NCI-H1417 treated with DMSO at 0.1 percent for 48 hours (cell line): ENCODE measurements at regions not wholly inside any gene's neighbourhood (a gene's known extent, or its start where the extent isn't known, plus 50 kb on each side); places are given as distances from the start of the nearest gene placed in this dataset.
A peak's percentile ranks its signal among the peaks of the same experiment; 100 is the strongest.
"Not testable (repeated sequence)": the region's sequence is repeated elsewhere in the genome, so short reads cannot be mapped to it uniquely, and the experiment has no call there.

Experiments used
- DNase-seq: peaks from one replicate; lab custom pipeline; 2025; lab: John Stamatoyannopoulos, UW

GRCh38 chr1:80533775-80534334, 1266.9 kb upstream of the ADGRL2 start:
- DNase-seq, result no peak

DNA sequence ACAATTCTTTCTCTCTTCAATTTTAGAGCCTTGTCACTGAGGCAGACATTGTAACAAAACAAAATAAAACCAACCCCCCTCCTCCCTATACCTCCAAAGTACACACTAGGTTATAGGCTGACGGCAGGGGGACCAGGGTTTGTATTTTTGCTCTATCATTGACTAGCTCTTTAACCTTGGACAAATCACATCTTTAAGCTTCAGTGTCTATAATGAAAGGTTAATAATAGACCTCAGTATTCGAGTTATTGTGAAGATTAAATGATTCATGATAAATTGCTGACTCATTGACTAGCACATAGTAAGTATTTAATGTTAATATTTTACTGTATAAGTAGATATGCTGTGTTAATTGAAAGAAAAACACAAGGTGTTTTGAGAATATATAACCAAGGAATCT, 1267.6 kb upstream of the ADGRL2 start:
- peak; percentile 41 for DNase-seq

- no peak for DNase-seq
Measured at GRCh38 chr1:80531182-80531581, 1269.6 kb upstream of the ADGRL2 start.

DNA sequence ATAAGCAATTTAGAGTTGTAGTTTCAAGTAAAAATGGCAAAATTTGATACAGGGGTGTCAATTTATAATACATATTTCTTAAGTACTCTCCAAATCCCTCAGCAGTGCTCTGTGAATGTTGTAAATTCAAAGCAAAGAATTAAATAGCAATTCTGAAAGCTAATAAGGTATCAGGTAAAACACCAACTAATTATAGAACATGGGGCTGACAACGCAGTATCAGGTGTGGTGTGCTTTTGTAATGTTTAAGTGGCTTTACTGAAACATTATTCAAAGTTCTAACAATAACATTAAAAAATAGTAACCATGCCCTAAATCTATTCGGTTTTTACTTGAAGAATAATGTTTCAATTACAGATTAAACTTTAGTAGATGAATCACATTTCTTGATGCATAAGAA, 1271.2 kb upstream of the ADGRL2 start:
- DNase-seq, result no peak

- DNase-seq, result no peak
Measured at GRCh38 chr1:80523861-80524260, 1276.9 kb upstream of the ADGRL2 start.

GRCh38 chr1:80523071-80523470, 1277.7 kb upstream of the ADGRL2 start:
- not testable (repeated sequence) for DNase-seq

- DNase-seq, result no peak
Measured at GRCh38 chr1:80520949-80521348, 1279.8 kb upstream of the ADGRL2 start.

- no peak for DNase-seq
Measured at GRCh38 chr1:80517062-80517461, 1283.7 kb upstream of the ADGRL2 start.

DNA sequence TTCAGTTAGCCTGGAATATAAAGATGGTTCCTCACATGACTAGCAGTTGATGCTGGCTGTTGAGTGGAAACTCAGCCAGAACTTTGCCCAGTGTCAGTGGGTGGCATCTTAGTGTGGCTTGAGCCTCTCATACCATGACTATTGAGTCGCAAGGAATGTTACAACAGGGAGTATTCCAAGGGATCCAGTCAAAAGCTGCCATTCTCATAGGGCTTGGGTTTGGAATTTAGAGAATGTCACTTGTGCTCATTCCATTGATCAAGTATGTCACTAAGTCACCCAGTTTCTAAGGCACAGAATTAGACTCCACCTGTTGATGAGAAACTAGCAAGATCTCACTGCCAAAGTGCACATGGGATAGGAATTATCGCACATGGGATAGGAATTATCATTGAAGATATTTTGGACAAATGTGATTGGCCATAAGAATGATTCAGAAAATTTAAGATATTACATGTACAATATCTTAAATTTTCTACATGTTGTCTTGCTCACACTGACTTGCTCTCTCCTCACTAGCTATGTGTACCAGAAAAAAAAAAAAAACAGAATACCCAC, 1290.7 kb upstream of the ADGRL2 start:
- no peak for DNase-seq

DNA sequence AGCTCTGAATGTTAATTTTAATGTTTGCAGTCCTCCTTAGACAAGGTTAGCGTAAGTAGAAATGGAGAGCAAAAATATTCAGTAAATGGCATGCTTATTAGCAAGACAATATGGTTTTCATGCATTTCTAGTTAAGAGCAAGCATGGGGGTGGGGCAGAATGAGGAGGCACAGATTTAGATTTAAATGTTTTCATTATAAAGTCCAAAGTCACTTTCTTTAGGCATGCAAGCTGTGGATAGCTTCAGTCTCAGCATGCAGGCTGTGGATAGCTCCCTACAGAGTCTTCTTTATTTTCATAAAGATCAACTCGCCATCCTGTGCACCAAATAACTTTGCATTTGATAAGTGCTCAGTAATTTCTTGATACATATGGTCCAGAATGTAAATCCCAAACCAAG, 1294.5 kb upstream of the ADGRL2 start:
- DNase-seq, result no peak

- no peak for DNase-seq
Measured at GRCh38 chr1:80498673-80499072, 1302.1 kb upstream of the ADGRL2 start.

- DNase-seq, result no peak
Measured at GRCh38 chr1:80495806-80496205, 1304.9 kb upstream of the ADGRL2 start.

GRCh38 chr1:80472145-80472544, 1328.6 kb upstream of the ADGRL2 start:
- no peak for DNase-seq

DNA sequence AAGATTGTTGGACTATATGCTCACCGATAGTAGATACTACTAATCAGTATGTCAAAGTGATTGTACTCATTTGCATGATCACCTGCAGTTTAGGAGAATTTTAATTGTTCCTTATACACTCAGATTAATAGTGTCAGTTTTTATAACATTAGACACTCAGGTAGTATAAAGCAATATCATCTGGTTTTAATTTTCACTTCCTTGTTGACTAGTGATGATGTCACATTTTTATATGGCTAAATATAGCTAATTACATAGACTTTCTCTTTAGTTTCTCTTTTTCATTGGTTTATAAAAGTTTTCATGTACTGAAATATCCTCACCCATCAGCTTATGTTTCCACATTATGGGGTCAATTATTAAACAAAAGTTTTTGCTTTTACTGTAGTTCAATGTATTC, 1332.4 kb upstream of the ADGRL2 start:
- DNase-seq, result no peak

DNA sequence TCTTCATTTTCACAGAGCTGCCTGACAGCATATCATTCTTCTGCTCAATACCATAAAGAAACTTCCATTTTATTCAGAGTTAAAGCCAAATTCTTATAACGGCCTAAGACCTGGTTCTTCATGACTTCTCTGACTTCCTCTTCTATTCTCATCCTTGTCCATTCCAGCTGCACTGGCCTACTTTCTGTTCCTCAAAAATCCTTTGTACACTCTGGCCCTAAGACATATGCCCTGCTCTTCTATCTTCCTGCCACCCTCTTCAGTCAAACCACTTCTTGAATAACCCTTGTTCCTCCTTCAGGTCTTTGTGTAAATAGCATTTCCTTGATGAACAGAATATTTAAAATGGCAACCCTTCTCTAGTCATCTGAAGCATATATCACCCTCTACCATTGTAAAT, 1338.7 kb upstream of the ADGRL2 start:
- no peak for DNase-seq

DNA sequence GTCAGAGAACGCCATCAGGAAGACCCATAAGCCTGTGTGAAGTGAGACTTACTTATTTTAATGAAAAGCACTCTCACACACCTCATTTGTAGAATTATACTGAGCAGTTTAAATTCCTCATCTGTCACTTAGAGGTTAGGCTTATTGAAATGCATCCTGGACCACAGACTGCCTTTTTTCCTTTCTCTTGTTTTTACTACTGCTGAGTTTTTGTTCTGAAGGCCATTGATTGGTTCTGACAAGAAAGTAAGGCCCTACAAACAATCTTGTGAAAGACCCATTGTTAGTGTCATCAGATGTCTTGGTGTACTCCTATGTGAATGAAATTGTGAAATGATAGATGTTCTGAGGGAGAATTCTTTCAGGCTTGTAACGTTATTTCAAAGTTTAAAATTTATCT, 1343.3 kb upstream of the ADGRL2 start:
- no peak for DNase-seq

GRCh38 chr1:80453775-80454174, 1347.0 kb upstream of the ADGRL2 start:
- no peak for DNase-seq

- no peak for DNase-seq
Measured at GRCh38 chr1:80450711-80451110, 1350.0 kb upstream of the ADGRL2 start.

- no peak for DNase-seq
Measured at GRCh38 chr1:80448081-80448480, 1352.7 kb upstream of the ADGRL2 start.

GRCh38 chr1:80447526-80447925, 1353.2 kb upstream of the ADGRL2 start:
- no peak for DNase-seq

DNA sequence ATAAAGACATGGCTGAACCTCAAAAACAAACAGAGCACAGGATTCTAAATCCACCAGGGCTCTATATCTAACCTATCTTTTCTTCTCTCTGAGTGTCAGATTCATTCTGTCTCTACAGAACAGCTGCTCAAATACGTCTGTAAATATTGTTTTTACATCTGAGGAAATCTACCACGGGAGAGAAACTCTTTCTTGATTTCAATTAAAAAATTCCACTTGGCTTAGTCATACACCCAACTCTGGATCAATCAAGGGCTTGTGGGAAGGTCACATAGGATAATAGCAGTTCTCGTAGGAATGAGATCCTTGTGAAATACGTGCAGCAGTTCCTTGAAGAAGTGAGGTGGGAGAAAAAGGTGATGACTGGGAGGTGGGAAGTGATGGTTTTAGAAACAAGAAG, 1355.7 kb upstream of the ADGRL2 start:
- no peak for DNase-seq

GRCh38 chr1:80444171-80444570, 1356.6 kb upstream of the ADGRL2 start:
- DNase-seq, result no peak

DNA sequence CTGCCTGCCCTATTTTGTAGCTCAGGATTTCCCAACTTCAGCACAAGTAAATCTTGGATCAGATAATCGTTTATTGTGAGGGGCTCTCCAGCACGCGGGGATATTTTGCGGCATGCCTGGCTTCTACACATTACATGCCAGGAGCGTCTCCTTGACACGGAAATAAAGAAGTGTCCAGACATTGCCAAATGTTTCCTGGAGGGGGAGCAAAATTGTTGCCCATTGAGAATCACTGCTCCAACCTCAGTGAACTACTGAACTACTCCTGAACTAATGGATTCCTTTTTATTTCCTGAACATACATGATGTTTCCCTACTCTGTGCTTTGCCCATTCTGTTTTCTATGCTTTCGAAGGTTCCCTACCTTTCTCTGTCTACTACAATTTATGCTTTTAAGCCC, 1359.1 kb upstream of the ADGRL2 start:
- no peak for DNase-seq

DNA sequence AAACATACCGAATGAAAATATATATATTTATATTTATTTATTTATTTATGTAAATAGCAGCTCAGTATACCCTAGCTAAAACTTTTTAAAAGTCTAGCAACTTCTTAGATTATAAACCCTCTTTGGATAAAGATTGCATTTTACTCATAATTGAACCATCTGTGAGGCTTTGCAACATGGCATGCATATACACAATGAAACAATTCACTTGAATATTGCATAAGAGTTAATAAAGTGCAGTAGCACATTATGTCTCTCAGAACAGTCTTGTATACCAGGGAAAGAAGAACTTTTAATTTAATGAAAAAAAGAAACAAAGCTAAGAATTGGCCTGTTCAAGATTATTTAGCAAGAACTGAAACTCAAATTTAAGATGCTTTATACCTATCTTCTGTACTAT, 1363.9 kb upstream of the ADGRL2 start:
- no peak for DNase-seq

DNA sequence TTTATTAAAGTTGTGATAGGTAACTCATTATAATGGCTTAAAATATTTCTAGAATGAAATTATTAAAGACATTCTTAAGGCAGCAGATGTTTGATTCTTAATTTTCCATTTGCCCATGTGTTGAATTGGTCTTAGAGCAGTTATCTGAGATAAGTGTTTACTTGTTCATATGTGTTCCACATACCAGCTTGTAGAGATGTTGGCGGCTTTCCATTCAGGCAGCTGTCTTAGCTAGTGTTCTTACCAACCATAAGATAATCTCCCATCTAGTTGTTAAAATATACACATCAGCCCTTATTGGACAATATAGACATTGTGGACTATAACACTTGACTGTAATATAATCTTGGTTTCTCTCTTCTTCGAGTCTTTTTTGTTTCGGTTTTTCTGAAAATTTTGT, 1372.9 kb upstream of the ADGRL2 start:
- DNase-seq, result no peak
